ENCODE measurements at regions not wholly inside any gene's neighbourhood (a gene's known extent, or its start where the extent isn't known, plus 50 kb on each side); places are given as distances from the start of the nearest gene placed in this dataset.
"Not testable (repeated sequence)": the region's sequence is repeated elsewhere in the genome, so short reads cannot be mapped to it uniquely, and the experiment has no call there.

- H3K4me1 ChIP-seq; DNase-seq; H3K27me3 ChIP-seq (replicated peaks in 1 of 7); H3K4me3 ChIP-seq; H3K9me3 ChIP-seq; H3K27ac ChIP-seq; H3K36me3 ChIP-seq; intact Hi-C loops (cut with DNase I; ENCODE audit: low total_unique reads): not testable (repeated sequence)
- no CpG with 5 or more reads among the region's 2 CpGs for WGBS, 5 donors
These were observed 129.4 kb downstream of the NPIPA7 start for GRCh38 chr16:16508344-16508743.

- H3K9me3 ChIP-seq; H3K27me3 ChIP-seq (replicated peaks in 1 of 7); H3K27ac ChIP-seq; DNase-seq; H3K4me1 ChIP-seq; H3K36me3 ChIP-seq; H3K4me3 ChIP-seq; intact Hi-C loops (cut with DNase I; ENCODE audit: low total_unique reads): not testable (repeated sequence)
These were observed 140.5 kb downstream of the NPIPA7 start for GRCh38 chr16:16519395-16519794.

- H3K27ac ChIP-seq; intact Hi-C loops (cut with DNase I; ENCODE audit: low total_unique reads); H3K4me1 ChIP-seq; H3K9me3 ChIP-seq; H3K36me3 ChIP-seq; DNase-seq; H3K27me3 ChIP-seq (replicated peaks in 1 of 7); H3K4me3 ChIP-seq: not testable (repeated sequence)
- WGBS, 5 donors: 56 to 63% (median 61%) methylated on average over 1 to 2 of the region's 12 CpGs; no CpG with 5 or more reads in 2 of the 5 donors
These were observed 142.5 kb downstream of the NPIPA7 start for GRCh38 chr16:16521239-16522002.

GRCh38 chr16:16526998-16527397 lies 148.1 kb downstream of the NPIPA7 start:
- H3K4me3 ChIP-seq; H3K36me3 ChIP-seq; H3K4me1 ChIP-seq; H3K9me3 ChIP-seq; DNase-seq; H3K27me3 ChIP-seq (replicated peaks in 1 of 7); intact Hi-C loops (cut with DNase I; ENCODE audit: low total_unique reads); H3K27ac ChIP-seq: not testable (repeated sequence)
- 80 to 87% (median 81%) methylated on average over 1 to 6 of the region's 13 CpGs; no CpG with 5 or more reads in 2 of the 5 donors for WGBS, 5 donors

- DNase-seq; H3K9me3 ChIP-seq; H3K36me3 ChIP-seq; H3K4me1 ChIP-seq; H3K27me3 ChIP-seq (replicated peaks in 1 of 7); H3K27ac ChIP-seq; H3K4me3 ChIP-seq; intact Hi-C loops (cut with DNase I; ENCODE audit: low total_unique reads): not testable (repeated sequence)
- WGBS, 5 donors: 3 to 67% (median 58%) methylated on average over 1 to 3 of the region's 5 CpGs
These were observed 151.8 kb downstream of the NPIPA7 start for GRCh38 chr16:16530744-16531143.

GRCh38 chr16:16535565-16535964 lies 156.6 kb downstream of the NPIPA7 start:
- H3K4me1 ChIP-seq; H3K9me3 ChIP-seq; H3K27ac ChIP-seq; H3K36me3 ChIP-seq; intact Hi-C loops (cut with DNase I; ENCODE audit: low total_unique reads); DNase-seq; H3K27me3 ChIP-seq (replicated peaks in 1 of 7); H3K4me3 ChIP-seq: not testable (repeated sequence)
- WGBS, 5 donors: 83 to 95% (median 89%) methylated on average over 2 to 3 of the region's 4 CpGs; no CpG with 5 or more reads in 1 of the 5 donors

- H3K27me3 ChIP-seq (replicated peaks in 1 of 7); DNase-seq; H3K4me1 ChIP-seq; H3K27ac ChIP-seq; H3K4me3 ChIP-seq; H3K36me3 ChIP-seq; H3K9me3 ChIP-seq; intact Hi-C loops (cut with DNase I; ENCODE audit: low total_unique reads): not testable (repeated sequence)
- whole genome bisulfite sequencing, 5 donors: 83 to 96% (median 91%) methylated on average over 3 of the region's 3 CpGs
These were observed 157.2 kb downstream of the NPIPA7 start for GRCh38 chr16:16536151-16536550.

- H3K27me3 ChIP-seq (replicated peaks in 1 of 7); H3K36me3 ChIP-seq; DNase-seq; intact Hi-C loops (cut with DNase I; ENCODE audit: low total_unique reads); H3K4me3 ChIP-seq; H3K9me3 ChIP-seq; H3K4me1 ChIP-seq; H3K27ac ChIP-seq: not testable (repeated sequence)
- 64 to 78% (median 73%) methylated on average over 3 of the region's 3 CpGs for WGBS, 5 donors
These were observed 170.8 kb downstream of the NPIPA7 start for GRCh38 chr16:16549710-16550109.

GRCh38 chr16:16550824-16551223 lies 171.9 kb downstream of the NPIPA7 start:
- intact Hi-C loops (cut with DNase I; ENCODE audit: low total_unique reads); H3K4me3 ChIP-seq; H3K4me1 ChIP-seq; H3K9me3 ChIP-seq; H3K27ac ChIP-seq; H3K27me3 ChIP-seq (replicated peaks in 1 of 7); DNase-seq; H3K36me3 ChIP-seq: not testable (repeated sequence)
- WGBS, 5 donors: 11 to 50% (median 21%) methylated on average over 2 of the region's 2 CpGs

- 76 to 94% (median 79%) methylated on average over 1 of the region's 1 CpG for WGBS, 5 donors
- H3K36me3 ChIP-seq; intact Hi-C loops (cut with DNase I; ENCODE audit: low total_unique reads); H3K9me3 ChIP-seq; DNase-seq; H3K27me3 ChIP-seq (replicated peaks in 1 of 7); H3K27ac ChIP-seq; H3K4me3 ChIP-seq; H3K4me1 ChIP-seq: not testable (repeated sequence)
These were observed 173.9 kb downstream of the NPIPA7 start for GRCh38 chr16:16552819-16553340.

GRCh38 chr16:16559179-16559740 lies 180.3 kb downstream of the NPIPA7 start:
- H3K4me3 ChIP-seq; DNase-seq; intact Hi-C loops (cut with DNase I; ENCODE audit: low total_unique reads); H3K27ac ChIP-seq; H3K27me3 ChIP-seq (replicated peaks in 1 of 7); H3K4me1 ChIP-seq; H3K9me3 ChIP-seq; H3K36me3 ChIP-seq: not testable (repeated sequence)
- 80 to 89% (median 82%) methylated on average over 5 to 6 of the region's 9 CpGs; no CpG with 5 or more reads in 1 of the 5 donors for WGBS, 5 donors
